ES-I3 (cell line): ENCODE measurements at regions not wholly inside any gene's neighbourhood (a gene's known extent, or its start where the extent isn't known, plus 50 kb on each side); places are given as distances from the start of the nearest gene placed in this dataset.
"Not testable (repeated sequence)": the region's sequence is repeated elsewhere in the genome, so short reads cannot be mapped to it uniquely, and the experiment has no call there.

Experiments
- H3K36me3 ChIP-seq: 2 replicates; pipeline ENCODE4 v1.6.1; 2013; ENCODE audit warnings: mild to moderate bottlenecking, low read length, control low read depth, moderate library complexity; ENCODE audit not compliant: insufficient read depth
- H3K4me1 ChIP-seq: 2 replicates; pipeline ENCODE4 v1.6.1; 2013; ENCODE audit warnings: mild to moderate bottlenecking, control low read depth, low read length; ENCODE audit not compliant: insufficient read depth
- H3K9ac ChIP-seq: 2 replicates; pipeline ENCODE4 v1.6.1; 2013; ENCODE audit warnings: low read depth, mild to moderate bottlenecking, low read length, moderate library complexity
- H3K9me3 ChIP-seq: 2 replicates; pipeline ENCODE4 v1.6.1; 2013; ENCODE audit warnings: mild to moderate bottlenecking, low read length, moderate library complexity; ENCODE audit not compliant: control insufficient read depth, insufficient read depth

DNA sequence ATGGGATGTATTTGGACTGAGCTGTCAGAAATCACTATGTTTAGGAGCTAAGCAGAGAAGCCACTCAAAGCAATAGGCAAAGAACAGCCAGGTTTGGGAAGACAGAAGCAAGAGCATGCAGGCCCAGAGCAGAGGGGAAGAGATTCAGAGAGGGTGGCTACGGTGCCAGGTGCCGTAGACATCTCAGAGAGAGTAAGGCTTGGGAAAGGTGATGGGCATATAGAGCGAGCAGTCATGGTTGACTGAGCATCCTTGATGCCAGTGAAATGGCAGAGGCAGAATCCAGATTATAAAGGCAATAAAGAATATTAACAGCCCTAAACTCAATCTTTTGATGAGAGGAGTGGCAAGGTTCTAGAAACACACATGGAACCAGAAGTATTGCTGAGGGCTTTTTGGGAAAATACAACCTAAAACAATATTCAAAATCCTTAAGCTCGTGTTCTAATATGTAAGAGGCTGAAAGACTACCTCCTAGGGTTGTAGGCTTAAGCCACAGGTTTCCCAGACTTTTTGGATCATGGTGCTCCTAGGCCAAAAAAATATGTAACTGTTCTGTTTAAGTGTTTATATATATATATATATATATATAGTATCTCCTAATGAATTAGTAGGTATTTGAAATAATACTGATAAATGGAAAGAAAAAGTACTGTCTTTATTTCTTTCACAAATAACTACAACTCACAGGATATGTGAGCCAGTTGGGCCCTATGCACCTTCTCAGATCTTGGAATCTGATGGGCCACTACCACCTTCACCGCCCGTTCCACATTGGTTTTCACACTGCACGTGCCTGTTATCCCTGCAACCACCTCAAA is 113.3 kb downstream of the MYCN start:
- H3K9me3 ChIP-seq: no peaks in the 10 kb centered on the region
- no peak overlapping the region for H3K9ac ChIP-seq
- H3K4me1 ChIP-seq: peaks cover 22% of the 10 kb centered on the region
- no peaks in the 10 kb centered on the region for H3K36me3 ChIP-seq

DNA sequence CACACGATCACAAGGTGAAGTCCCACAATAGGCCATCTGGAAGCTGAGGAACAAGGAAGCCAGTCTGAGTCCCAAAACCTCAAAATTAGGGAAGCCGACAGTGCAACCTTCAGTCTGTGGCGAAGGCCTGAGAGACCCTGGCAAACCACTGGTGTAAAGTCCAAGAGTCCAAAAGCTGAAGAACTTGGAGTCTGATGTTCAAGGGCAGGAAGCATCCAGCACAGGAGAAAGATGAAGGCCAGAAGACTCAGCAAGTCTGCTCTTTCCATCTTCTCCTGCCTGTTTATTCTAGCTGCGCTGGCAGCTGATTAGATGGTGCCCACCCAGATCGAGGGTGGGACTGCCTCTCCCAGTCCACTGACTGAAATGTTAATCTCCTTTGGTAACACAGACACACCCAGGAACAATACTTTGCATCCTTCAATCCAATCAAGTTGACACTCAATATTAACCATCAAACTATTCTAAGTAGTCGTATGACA is 112.3 kb downstream of the MYCN start:
- H3K9me3 ChIP-seq, H3K36me3 ChIP-seq, H3K9ac ChIP-seq: not testable (repeated sequence)
- H3K4me1 ChIP-seq: peaks cover 22% of the 10 kb centered on the region

DNA sequence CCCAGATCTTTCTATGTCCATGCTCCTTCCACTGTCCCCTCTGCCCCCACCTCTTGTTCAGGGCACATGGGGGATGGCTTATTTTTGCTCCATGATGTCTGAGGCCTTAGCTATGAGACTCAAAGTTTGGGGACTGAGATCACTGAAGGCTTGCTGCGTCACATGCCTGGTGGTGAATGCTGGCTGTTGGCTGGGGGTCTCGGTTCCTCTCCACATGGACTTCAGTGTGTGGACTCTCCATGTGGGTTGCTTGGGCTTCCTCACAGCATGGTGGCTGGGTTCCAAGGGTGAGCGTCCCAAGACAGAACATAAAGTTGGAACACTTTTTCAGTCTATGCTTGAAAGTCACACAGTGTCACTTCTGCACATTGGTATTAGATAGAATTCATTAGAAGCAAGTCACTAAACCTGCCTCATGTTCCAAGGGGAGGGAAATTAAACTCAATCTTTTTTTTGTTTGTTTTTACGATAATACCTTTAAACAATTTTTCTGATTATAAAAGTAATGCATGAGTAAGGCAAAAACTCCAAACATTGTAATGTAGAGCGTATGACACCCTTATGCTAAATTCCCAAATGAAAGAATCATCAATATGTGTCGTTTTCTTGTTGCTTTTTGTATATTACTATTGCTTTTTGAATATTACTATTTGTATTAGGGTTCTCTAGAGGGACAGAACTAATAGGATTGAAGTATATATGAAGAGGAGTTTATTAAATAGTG is 111.7 kb downstream of the MYCN start:
- Histone ChIP-seq H3K4me1 (peaks cover 22% of the 10 kb centered on the region), H3K36me3 (no peaks in the 10 kb centered on the region), H3K9me3 (no peaks in the 10 kb centered on the region; the same call in 1 of the 2 replicates), H3K9ac (no peak overlapping the region)

DNA sequence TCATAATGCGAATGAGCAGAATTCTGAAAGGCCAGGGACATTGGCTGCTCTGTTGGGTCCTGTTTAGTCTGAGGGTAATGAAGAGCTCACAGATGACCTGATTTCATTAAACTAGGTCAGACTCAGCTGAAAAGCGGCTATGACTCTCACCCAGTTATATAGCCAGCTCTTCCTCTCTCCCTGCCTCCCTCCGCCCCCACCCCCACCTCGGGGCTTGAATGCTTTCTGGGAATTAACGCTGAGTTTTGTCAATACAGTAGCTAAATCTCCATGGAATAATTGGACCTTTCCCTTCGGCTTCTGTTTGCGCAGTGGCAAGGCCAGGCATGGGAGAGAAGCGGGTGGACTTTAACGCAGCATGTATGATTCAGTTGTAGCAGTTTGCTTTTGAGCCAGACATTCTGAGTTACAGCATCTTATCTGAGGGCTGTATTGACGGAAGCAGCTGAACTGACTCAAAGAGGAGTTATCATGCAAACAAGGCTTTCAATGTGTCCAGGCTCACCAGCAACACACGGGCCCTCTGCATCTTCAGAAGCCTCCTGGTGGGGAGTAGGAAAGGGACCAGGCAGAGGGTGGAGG is 110.6 kb downstream of the MYCN start:
- peaks cover 20% of the 10 kb centered on the region for H3K4me1 ChIP-seq
- no peaks in the 10 kb centered on the region; the same call in none of the 2 replicates for H3K9me3 ChIP-seq
- no peak overlapping the region for H3K9ac ChIP-seq
- no peaks in the 10 kb centered on the region for H3K36me3 ChIP-seq

DNA sequence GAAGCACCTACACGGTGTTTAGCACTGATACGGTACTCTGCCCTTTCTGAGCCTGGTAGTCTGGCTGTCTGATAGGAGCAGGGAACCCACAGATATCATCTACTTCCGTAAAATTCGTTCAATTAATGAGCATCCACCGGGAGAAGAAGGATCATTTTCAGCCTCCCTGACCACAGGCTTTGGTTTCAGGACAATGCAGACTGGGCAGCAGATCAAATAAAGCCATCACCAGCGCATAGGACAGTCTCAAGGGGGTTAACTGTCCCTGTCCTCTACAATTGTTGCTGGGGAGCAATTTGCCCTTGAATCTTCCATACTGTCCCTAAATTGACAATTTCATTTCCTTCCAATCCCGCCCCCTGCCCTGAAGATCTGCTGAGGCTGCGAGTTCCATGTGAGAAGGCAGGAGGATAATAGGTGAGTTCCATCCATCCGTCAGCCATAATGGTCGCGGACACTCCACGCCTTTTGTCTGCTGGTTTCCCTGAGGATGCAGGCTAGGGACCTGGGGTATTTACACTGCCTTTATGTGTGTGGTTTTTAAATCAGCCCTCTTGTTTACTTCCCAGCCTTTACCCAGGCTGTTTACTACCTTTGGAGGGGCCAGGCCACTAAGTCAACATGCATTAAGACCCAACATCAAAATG is 110.0 kb downstream of the MYCN start:
- peaks cover 14% of the 10 kb centered on the region for H3K4me1 ChIP-seq
- H3K36me3 ChIP-seq: no peaks in the 10 kb centered on the region
- H3K9ac ChIP-seq: no peak overlapping the region
- no peaks in the 10 kb centered on the region; the same call in none of the 2 replicates for H3K9me3 ChIP-seq

DNA sequence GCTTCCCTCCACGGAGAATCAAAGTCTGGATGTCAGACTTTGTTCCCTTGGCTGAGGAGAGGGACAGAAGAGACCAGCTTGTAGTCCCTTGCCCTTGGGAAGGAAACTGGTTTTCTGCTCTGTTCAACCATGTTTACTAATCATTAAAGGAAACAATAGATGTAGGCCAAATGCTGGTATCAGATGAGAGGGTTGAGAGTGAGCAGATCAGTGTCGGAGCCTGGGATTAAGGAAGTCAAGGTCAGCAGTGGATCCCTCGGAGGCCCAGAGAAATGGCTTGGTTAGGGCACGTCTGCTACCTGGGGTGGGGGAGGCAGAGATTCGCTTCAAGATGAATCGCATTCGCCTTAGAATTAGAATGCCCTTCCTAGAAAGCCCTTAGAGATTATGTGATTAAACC is 109.1 kb downstream of the MYCN start:
- Histone ChIP-seq H3K4me1 (peaks cover 14% of the 10 kb centered on the region), H3K36me3 (no peaks in the 10 kb centered on the region), H3K9ac (no peak overlapping the region), H3K9me3 (no peaks in the 10 kb centered on the region; the same call in none of the 2 replicates)

DNA sequence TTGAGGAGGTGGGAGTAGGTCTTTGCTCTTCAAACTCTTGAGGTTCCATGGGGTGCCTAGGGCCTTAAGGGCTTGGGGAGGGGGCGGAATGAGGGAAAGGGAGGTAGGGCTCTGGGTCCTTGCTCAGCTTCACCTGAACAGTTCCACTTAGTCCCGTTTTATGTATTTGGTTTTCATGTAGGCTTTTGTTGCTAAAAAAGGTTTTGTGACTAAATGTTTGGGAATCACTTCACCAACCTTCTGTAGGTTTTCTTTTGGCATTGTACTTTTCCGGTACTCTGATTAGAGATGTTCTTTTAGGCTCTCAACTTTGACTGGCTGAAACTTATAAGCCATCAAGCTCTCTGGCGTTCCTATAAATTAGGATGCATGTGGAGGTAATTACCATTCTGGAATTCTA is 108.1 kb downstream of the MYCN start:
- H3K4me1 ChIP-seq: peaks cover 14% of the 10 kb centered on the region
- no peak overlapping the region for H3K9ac ChIP-seq
- H3K36me3 ChIP-seq: no peaks in the 10 kb centered on the region
- no peaks in the 10 kb centered on the region; the same call in none of the 2 replicates for H3K9me3 ChIP-seq

DNA sequence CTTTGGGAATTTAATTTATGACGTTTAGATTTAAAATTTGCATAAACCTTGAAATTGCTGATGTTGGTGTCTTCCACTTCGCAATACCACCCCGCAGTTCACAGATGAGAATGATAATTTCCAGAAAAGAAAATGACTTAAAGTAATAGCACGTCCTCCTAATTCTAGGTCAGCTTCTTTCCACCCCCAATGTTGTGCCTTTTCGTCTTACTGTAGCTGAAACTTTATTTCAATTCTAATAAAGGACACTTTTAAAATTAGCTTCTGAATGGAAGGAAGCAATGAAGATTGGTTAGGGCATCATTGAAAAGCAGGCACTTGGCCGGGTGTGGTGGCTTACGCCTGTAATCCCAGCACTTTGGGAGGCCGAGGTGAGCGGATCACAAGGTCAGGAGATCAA is 107.4 kb downstream of the MYCN start:
- H3K9me3 ChIP-seq: no peaks in the 10 kb centered on the region; the same call in none of the 2 replicates
- no peaks in the 10 kb centered on the region for H3K36me3 ChIP-seq
- peaks cover 14% of the 10 kb centered on the region for H3K4me1 ChIP-seq
- no peak overlapping the region for H3K9ac ChIP-seq

DNA sequence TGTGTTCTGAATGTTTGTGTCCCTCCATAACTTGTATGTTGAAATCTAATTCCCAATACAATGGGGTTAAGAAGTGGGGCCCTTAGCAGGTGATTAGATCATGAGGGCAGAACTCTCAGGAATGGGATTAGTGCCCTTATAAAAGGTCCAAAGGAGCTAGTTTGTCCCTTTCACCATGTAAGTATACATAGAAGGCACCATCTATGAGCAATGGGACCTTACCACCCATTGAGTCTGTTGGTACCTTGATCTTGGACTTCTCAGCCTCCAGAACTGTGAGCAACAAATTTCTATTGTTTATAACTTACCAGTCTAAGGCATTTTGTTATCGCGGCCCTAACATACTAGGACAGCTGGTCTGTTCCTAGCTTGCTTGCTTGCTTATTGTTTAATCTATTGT is 106.3 kb downstream of the MYCN start:
- H3K36me3 ChIP-seq: no peaks in the 10 kb centered on the region
- no peaks in the 10 kb centered on the region; the same call in none of the 2 replicates for H3K9me3 ChIP-seq
- no peak overlapping the region for H3K9ac ChIP-seq
- H3K4me1 ChIP-seq: peaks cover 14% of the 10 kb centered on the region

DNA sequence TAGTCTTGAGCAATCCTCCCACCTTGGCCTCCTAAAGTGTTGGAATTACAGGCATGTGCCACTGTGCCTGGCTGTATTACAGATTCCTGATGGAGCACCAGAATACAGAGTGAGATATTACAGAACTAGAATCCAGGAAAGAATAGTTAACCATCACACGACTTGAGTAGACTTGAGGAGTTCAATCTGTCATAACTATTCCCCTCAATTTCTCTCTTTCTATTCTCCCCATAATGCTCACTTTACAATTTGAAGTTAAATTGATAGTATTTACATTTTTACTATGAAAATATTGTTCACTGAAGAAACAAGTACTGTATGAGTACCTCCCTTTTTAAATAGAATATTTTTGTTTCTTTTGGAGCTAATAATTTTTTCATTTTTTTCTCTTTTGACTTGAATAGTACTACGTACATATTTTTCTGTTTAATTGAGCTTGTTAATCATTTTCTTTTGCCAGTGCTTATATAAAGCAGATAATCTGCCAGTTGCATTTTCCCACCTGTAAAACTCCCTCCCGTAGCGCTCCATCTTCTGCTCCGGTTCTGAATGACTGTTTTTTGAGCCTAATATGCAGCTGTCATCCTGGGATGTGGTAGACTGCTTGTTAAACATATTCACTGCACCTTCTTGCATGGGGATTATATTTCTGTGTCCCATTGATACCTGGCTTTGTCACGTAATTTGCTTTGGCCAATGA is 105.5 kb downstream of the MYCN start:
- H3K36me3 ChIP-seq: no peaks in the 10 kb centered on the region
- H3K4me1 ChIP-seq: peaks cover 9% of the 10 kb centered on the region
- no peaks in the 10 kb centered on the region; the same call in none of the 2 replicates for H3K9me3 ChIP-seq
- no peak overlapping the region for H3K9ac ChIP-seq

DNA sequence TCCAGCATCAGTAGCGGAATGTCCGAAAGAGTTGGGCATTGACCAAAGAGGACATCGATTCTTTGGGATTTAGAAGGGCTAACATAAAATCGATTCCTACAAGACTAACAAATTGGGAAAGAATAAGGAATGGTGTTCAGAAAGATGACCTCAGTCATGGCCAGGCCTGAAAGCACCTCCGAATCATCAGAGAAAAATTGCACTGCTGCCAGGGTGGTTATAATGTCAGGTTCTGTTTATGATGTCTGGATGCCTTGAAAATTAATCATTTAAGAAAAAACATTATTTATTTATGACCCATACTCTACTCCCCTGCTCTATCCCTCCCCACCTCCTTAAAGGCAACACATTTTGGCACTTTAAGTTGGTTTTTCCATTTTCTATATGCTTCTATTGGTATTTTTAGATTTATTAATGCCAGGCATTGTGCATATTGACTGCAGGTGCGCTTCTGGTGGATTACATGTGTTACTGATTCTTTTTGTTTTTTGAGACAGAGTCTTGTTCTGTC is 104.7 kb downstream of the MYCN start:
- peaks cover 3% of the 10 kb centered on the region for H3K4me1 ChIP-seq
- no peak overlapping the region for H3K9ac ChIP-seq
- H3K9me3 ChIP-seq: no peaks in the 10 kb centered on the region; the same call in none of the 2 replicates
- no peaks in the 10 kb centered on the region for H3K36me3 ChIP-seq

DNA sequence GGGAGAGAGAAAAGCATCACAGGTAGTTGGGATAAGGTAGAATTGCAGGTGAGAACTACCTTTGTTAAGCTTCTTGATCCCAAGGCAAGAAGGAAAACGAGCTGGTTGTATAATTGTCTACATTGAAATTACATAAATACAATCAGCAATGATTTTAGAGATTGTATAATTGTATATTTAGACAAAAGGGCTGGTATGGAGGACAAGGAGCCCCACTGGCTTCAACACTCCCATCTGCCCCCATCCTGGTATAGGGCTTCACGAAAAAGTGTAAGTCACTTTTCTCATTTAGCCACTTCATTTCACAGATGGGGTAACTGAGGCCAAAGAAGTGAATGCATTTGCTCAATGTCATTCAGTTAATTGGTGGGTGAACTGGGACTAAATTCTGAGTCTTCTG is 103.3 kb downstream of the MYCN start:
- no peaks in the 10 kb centered on the region for H3K36me3 ChIP-seq
- no peak overlapping the region for H3K9ac ChIP-seq
- peaks cover 5% of the 10 kb centered on the region; the same call in 1 of the 2 replicates for H3K4me1 ChIP-seq
- H3K9me3 ChIP-seq: no peaks in the 10 kb centered on the region; the same call in none of the 2 replicates

DNA sequence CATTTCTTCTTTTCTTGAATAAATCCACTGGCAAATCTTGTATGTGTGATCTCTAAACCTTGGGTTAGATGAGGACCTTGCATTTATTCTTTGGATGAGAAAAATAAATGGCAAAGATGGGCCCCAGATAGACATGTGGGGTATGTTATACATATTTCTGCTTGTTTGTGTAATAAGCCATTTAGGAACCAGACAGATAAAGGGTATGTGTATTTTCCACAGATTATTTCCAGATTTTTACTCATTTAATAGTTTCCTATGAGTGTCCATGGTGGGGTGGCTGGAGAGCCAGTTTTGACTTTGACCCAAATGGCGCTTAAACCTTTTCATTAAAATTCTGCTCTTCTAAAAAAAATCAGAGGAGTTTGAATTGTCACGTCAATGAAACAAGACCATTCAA is 102.8 kb downstream of the MYCN start:
- Histone ChIP-seq H3K9ac (no peak overlapping the region), H3K36me3 (no peaks in the 10 kb centered on the region), H3K4me1 (peaks cover 9% of the 10 kb centered on the region; the same call in 1 of the 2 replicates), H3K9me3 (no peaks in the 10 kb centered on the region; the same call in none of the 2 replicates)
